Panc1 (cell line): ENCODE measurements at regions not wholly inside any gene's neighbourhood (a gene's known extent, or its start where the extent isn't known, plus 50 kb on each side); places are given as distances from the start of the nearest gene placed in this dataset.
A peak's percentile ranks its signal among the peaks of the same experiment; 100 is the strongest.

Source experiments
- ATAC-seq: fragments of 200-7000 bp; cut with Tn5 transposase; 2 replicates; pipeline ENCODE4 v1.9.1; 2020; ENCODE audit warnings: mild to moderate bottlenecking, moderate library complexity
- BruUV-seq: library from RNA; stranded (reverse); fragments of 400-500 nt; replicated peaks from 2 replicates; lab custom pipeline; 2021; lab: Mats Ljungman, UMichigan
- CTCF ChIA-PET: fragments of 300-600 bp; sonication (Branson Sonifier 250); formaldehyde crosslinking; loops from one replicate; lab custom pipeline; 2022; ENCODE audit warnings: antibody characterized with exemption; lab: Charles Lee
- POLR2A ChIA-PET: fragments of 300-600 bp; sonication (Branson Sonifier 250); formaldehyde crosslinking; loops from one replicate; lab custom pipeline; 2022; ENCODE audit warnings: antibody characterized with exemption; lab: Charles Lee
- DNase-seq: peaks from one replicate; pipeline ENCODE4 v3.0.0-alpha.2; 2010; ENCODE audit warnings: low read depth, low spot score
- H3K27ac ChIP-seq: 2 replicates; pipeline ENCODE4 v1.5.1; 2011; ENCODE audit warnings: mild to moderate bottlenecking, low read length, inconsistent platforms
- H3K27me3 ChIP-seq: fragments of 200-500 bp; sonication (Bioruptor generic); 2 replicates; pipeline ENCODE4 v1.6.0; 2014; ENCODE audit warnings: low read length, inconsistent platforms; ENCODE audit not compliant: control insufficient read depth, insufficient read depth
- H3K36me3 ChIP-seq: fragments of 200-500 bp; sonication (Bioruptor generic); 2 replicates; pipeline ENCODE4 v1.5.1; 2014; ENCODE audit warnings: inconsistent platforms, mild to moderate bottlenecking, low read length, moderate library complexity; ENCODE audit not compliant: control insufficient read depth, insufficient read depth
- H3K4me1 ChIP-seq: 2 replicates; pipeline ENCODE4 v1.5.1; 2011; ENCODE audit warnings: inconsistent platforms, mild to moderate bottlenecking, low read length, moderate library complexity; ENCODE audit not compliant: control insufficient read depth, insufficient read depth
- H3K4me3 ChIP-seq, 2 experiments: 2 replicates each; pipeline ENCODE4 v1.5.1; 2011 to 2012; ENCODE audit warnings: low read depth in 2 of 2, low read length in 2 of 2, mild to moderate bottlenecking in 2 of 2, inconsistent platforms in 1 of 2, moderate library complexity in 1 of 2
- H3K9me3 ChIP-seq: fragments of 200-500 bp; sonication (Bioruptor generic); 2 replicates; pipeline ENCODE4 v1.5.1; 2014; ENCODE audit warnings: low read depth, mild to moderate bottlenecking, inconsistent platforms, low read length, moderate library complexity; ENCODE audit not compliant: control insufficient read depth, insufficient read depth
- CTCF ChIP-seq: fragments of 450-650 bp; IDR thresholded peaks from 2 replicates; pipeline ENCODE4 v1.5.1; 2017; ENCODE audit warnings: mild to moderate bottlenecking
- POLR2AphosphoS5 ChIP-seq: IDR thresholded peaks from 2 replicates; pipeline ENCODE4 v1.6.1; 2012; ENCODE audit warnings: mild to moderate bottlenecking, low read depth, low read length, moderate library complexity
- REST ChIP-seq, 2 experiments: IDR thresholded peaks; 2 replicates each; pipeline ENCODE4 v1.6.1; 2011 to 2012; ENCODE audit warnings: low read depth in 2 of 2, control low read depth in 1 of 2, low read length in 1 of 2, mild to moderate bottlenecking in 1 of 2, moderate library complexity in 1 of 2; ENCODE audit not compliant: insufficient read depth in 1 of 2
- SIN3A ChIP-seq: IDR thresholded peaks from 2 replicates; pipeline ENCODE4 v1.6.1; 2012; ENCODE audit warnings: low read depth, mild to moderate bottlenecking, low read length, moderate library complexity, borderline replicate concordance; ENCODE audit not compliant: insufficient read depth
- TCF7L2 ChIP-seq: IDR thresholded peaks from 2 replicates; pipeline ENCODE4 v1.6.1; 2011; ENCODE audit warnings: mild to moderate bottlenecking, low read depth, low read length, inconsistent platforms
- in situ Hi-C: cut with HindIII; loops from 2 replicates; pipeline ENCODE4 v1.10.0; 2016; ENCODE audit warnings: low sequenced_read_pairs, low pct_unique_long_range_greater_than_20kb
- intact Hi-C: fragments of 100-400 bp; cut with micrococcal nuclease; formaldehyde crosslinking; loops from one replicate; pipeline ENCODE4 v1.10.0; 2022; ENCODE audit not compliant: unreplicated experiment

GRCh38 chr10:9274206-9274755 is 1219.8 kb downstream of the GATA3 start:
- H3K4me1 ChIP-seq = no peaks in the 10 kb centered on the region
- no peaks in the 10 kb centered on the region for H3K9me3 ChIP-seq
- peak overlapping the region in 1 of 2 experiments; percentile 23; a peak in 1 of 4 replicates for H3K4me3 ChIP-seq
- no peaks in the 10 kb centered on the region for H3K27me3 ChIP-seq
- DNase-seq (no peak), ATAC-seq (no peak)
- no peaks in the 10 kb centered on the region for H3K36me3 ChIP-seq
- POLR2A ChIA-PET = no interaction called here
- CTCF ChIA-PET = no interaction called here
- in situ Hi-C loops = no loop called here
- H3K27ac ChIP-seq = no peak overlapping the region
- no TSS peak for BruUV-seq
- no peak for TF ChIP-seq REST (IDR thresholded peaks at IDR 0.05; ENCODE audit: insufficient read depth in 1 of 2, low read depth in 2 of 2, low read length in 1 of 2)
- TF ChIP-seq TCF7L2 = no peak
- TF ChIP-seq POLR2AphosphoS5 = no peak
- TF ChIP-seq CTCF = no peak
- no peak for TF ChIP-seq SIN3A
- intact Hi-C loops = no loop called here

GRCh38 chr10:9275861-9276260 is 1221.4 kb downstream of the GATA3 start:
- in situ Hi-C loops = no loop called here
- ChIA-PET CTCF (no interaction called here), POLR2A (no interaction called here)
- DNase-seq (no peak), ATAC-seq (no peak)
- no peaks in the 10 kb centered on the region for H3K4me1 ChIP-seq
- H3K27me3 ChIP-seq = no peaks in the 10 kb centered on the region
- intact Hi-C loops = no loop called here
- TF ChIP-seq TCF7L2 = no peak
- TF ChIP-seq REST (IDR thresholded peaks at IDR 0.05; ENCODE audit: insufficient read depth in 1 of 2, low read depth in 2 of 2, low read length in 1 of 2) = no peak
- TF ChIP-seq SIN3A = no peak
- no peak for TF ChIP-seq CTCF
- TF ChIP-seq POLR2AphosphoS5 = no peak
- BruUV-seq = no TSS peak
- H3K9me3 ChIP-seq = no peaks in the 10 kb centered on the region
- no peaks in the 10 kb centered on the region for H3K36me3 ChIP-seq
- H3K27ac ChIP-seq = no peak overlapping the region
- H3K4me3 ChIP-seq = no peak overlapping the region
